Stimulated activated CD4-positive, alpha-beta T cell treated with anti-CD3 and anti-CD28 coated beads, Interleukin-15, amount 100 ng/mL, for 1 hour (primary cell): ENCODE measurements at regions not wholly inside any gene's neighbourhood (a gene's known extent, or its start where the extent isn't known, plus 50 kb on each side); places are given as distances from the start of the nearest gene placed in this dataset.

Experiments
- DNase-seq, 2 donors: peaks; one replicate each; pipeline ENCODE4 v3.0.0-alpha.2; 2020; ENCODE audit warnings: low read depth in 1 of 2, low spot score in 1 of 2

DNA sequence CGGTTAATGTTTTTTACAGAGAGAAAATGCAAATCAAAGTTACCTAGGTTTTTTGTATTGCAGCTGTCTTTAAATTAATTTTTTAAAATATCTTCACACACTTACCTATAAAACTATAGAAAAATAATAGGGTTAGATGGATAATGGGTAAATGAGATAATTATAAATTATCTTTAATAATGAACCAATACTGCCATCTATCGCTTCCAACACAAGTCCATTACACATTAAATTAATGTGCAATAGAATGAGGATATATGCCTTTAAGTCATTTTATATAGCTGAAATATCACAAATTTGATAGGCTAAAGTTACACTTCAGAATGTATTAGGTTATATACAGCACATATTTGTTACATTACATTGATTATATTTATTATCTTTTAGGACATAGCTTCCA is 2212.8 kb downstream of the MRPL39 start:
- DNase-seq, result no peak

DNA sequence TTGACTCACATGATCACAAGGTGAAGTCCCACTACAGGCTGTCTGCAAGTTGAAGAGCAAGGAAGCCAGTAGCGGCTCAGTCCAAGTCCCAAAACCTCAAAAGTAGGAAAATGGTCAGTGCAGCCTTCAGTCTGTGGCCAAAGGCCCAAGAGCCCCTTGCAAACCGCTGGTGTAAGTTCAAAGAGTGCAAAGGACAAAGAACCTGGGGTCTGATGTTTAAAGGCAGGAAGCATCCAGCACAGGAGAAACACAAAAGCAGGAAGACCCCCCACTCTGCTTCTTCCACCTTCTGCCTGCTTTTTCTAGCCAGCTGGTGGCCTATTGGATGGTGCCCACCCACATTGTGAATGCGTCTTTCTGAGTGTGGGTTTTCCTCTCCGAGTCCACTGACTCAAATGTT is 2222.6 kb downstream of the MRPL39 start:
- DNase-seq, result no peak

GRCh38 chr21:23374155-23374554 is 2233.1 kb downstream of the MRPL39 start:
- no peak for DNase-seq

DNA sequence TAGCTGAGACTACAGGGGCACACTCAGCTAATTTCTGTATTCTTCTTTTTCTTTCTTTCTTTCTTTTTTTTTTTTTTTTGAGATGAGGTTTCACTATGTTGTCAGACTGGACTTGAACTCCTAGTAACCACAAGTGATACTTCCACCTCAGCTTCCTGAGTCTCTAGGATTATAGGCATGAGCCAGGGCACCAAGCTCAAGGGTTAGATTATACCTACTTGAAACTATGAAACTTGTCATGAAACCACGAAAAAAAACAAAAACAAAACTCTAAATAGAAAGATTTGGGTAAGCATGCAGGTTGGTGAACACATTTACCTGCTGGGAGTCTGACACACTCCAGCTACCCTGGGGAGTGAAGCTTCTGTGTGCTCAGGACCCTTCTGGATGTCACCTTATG is 2250.4 kb downstream of the MRPL39 start:
- no peak for DNase-seq

GRCh38 chr21:23316190-23316589 is 2291.1 kb downstream of the MRPL39 start:
- DNase-seq, result no peak

GRCh38 chr21:23308741-23309140 is 2298.5 kb downstream of the MRPL39 start:
- DNase-seq, result no peak

- no peak for DNase-seq
These were observed 2300.2 kb downstream of the MRPL39 start for GRCh38 chr21:23307065-23307464.

- no peak for DNase-seq
These were observed 2294.1 kb downstream of the NCAM2 start for GRCh38 chr21:23292292-23292691.

GRCh38 chr21:23281917-23282316 is 2283.7 kb downstream of the NCAM2 start:
- DNase-seq, result no peak

- no peak for DNase-seq
These were observed 2251.6 kb downstream of the NCAM2 start for GRCh38 chr21:23249760-23250159.

DNA sequence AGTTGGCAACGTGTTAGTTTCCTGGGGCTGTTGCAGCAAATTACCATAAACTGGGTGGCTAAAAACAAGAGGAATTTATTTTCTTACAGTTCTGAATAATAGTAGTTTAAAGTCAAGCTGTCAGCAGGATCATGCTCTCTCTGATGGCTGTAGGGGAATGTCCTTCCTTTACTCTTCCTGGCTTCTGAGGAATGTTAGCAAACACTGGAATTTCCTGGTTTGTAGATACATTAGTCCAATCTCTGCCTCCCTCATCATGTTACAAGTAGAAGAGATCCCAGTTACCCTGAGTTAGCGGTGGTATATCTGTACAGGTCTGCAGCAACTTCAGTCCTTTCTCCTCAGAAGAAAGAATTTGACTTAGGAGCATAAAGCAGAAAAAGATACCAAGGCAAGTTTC is 2249.1 kb downstream of the NCAM2 start:
- DNase-seq, result no peak

DNA sequence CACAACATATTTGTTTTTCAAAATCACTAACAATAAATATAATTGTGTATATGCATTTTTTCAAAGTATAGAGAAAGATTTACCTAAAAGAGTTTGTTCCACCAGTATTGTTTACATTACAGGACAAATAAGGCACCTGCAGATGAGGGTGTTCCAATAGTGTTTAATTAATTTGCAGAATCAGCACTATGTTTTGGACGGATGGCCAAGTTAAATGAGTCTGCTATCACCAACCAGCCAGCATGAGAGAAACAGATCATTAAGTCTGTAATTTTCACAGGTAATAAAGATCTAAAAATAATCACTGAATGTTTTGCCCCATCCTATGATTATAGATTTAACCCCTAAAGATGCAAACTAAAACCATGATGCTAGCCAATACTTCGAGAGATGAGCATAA is 2247.0 kb downstream of the NCAM2 start:
- no peak for DNase-seq

GRCh38 chr21:23223882-23224281 is 2225.7 kb downstream of the NCAM2 start:
- no peak for DNase-seq

GRCh38 chr21:23218667-23219066 is 2220.5 kb downstream of the NCAM2 start:
- DNase-seq, result no peak

DNA sequence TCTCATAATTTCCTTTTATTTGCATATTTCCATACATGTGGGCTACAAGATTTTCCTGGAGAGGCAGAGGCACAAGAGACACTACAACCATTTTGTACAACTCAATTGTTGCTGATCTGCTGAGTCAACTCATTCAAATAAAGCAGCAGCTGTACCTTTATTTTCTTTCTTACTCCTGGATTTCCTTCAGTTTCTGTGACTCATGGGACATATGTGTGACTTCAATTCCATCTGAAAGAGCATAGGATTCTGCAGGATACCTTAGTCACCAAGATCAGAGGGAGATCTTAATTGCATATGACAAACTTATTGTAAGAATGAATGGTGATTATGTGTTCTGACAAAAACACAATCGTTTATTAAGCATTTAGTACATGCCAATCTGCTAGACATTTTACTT is 2219.4 kb downstream of the NCAM2 start:
- DNase-seq, result no peak

DNA sequence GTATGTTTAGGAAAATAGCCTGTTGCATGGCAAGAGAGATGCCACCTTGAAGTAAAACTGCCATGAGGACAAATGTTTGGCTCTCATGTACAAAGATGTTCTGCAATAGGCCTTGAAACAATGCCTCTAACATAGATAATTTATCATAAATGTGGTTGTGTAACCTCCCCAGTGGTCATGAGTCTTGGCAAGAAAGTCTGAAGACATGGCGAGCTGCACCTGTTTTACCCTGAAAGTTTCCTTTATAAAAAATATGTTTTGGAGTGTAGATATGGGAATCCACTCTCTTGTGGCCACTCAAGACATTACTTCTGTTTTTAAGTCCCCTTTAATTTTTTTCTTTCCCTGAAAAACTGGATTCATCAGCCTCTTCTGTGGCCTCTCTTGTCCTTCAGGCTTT is 2217.1 kb downstream of the NCAM2 start:
- DNase-seq, result no peak
